ENCODE measurements at regions not wholly inside any gene's neighbourhood (a gene's known extent, or its start where the extent isn't known, plus 50 kb on each side); places are given as distances from the start of the nearest gene placed in this dataset.

GRCh38 chr4:13184199-13184598 is 299.9 kb downstream of the RAB28 start:
- no peak for DNase-seq (ENCODE audit: low read depth in 1 of 2, low spot score in 1 of 2)

GRCh38 chr4:13182133-13182532 is 302.0 kb downstream of the RAB28 start:
- no peak for DNase-seq (ENCODE audit: low read depth in 1 of 2, low spot score in 1 of 2)

- DNase-seq (ENCODE audit: low read depth in 1 of 2, low spot score in 1 of 2) = no peak
Observed at GRCh38 chr4:13181681-13182080, 302.5 kb downstream of the RAB28 start.

- DNase-seq (ENCODE audit: low read depth in 1 of 2, low spot score in 1 of 2) = no peak
Observed at GRCh38 chr4:13180701-13181100, 303.4 kb downstream of the RAB28 start.

GRCh38 chr4:13178621-13179020 is 305.5 kb downstream of the RAB28 start:
- no peak for DNase-seq (ENCODE audit: low read depth in 1 of 2, low spot score in 1 of 2)

- no peak for DNase-seq (ENCODE audit: low read depth in 1 of 2, low spot score in 1 of 2)
Observed at GRCh38 chr4:13176741-13177142, 307.4 kb downstream of the RAB28 start.

GRCh38 chr4:13174926-13175325 is 309.2 kb downstream of the RAB28 start:
- DNase-seq (ENCODE audit: low read depth in 1 of 2, low spot score in 1 of 2) = no peak

GRCh38 chr4:13174001-13174400 is 310.1 kb downstream of the RAB28 start:
- DNase-seq (ENCODE audit: low read depth in 1 of 2, low spot score in 1 of 2) = no peak

- DNase-seq (ENCODE audit: low read depth in 1 of 2, low spot score in 1 of 2) = no peak
Observed at GRCh38 chr4:13171292-13172057, 312.7 kb downstream of the RAB28 start.

GRCh38 chr4:13169731-13170525 is 314.2 kb downstream of the RAB28 start:
- no peak for DNase-seq (ENCODE audit: low read depth in 1 of 2, low spot score in 1 of 2)

- DNase-seq (ENCODE audit: low read depth in 1 of 2, low spot score in 1 of 2) = no peak
Observed at GRCh38 chr4:13168326-13168725, 315.8 kb downstream of the RAB28 start.

GRCh38 chr4:13166214-13166613 is 317.9 kb downstream of the RAB28 start:
- DNase-seq (ENCODE audit: low read depth in 1 of 2, low spot score in 1 of 2) = no peak

GRCh38 chr4:13164783-13165331 is 319.3 kb downstream of the RAB28 start:
- DNase-seq (ENCODE audit: low read depth in 1 of 2, low spot score in 1 of 2) = no peak

- DNase-seq (ENCODE audit: low read depth in 1 of 2, low spot score in 1 of 2) = no peak
Observed at GRCh38 chr4:13162886-13163285, 321.3 kb downstream of the RAB28 start.

GRCh38 chr4:13160920-13161319 is 323.2 kb downstream of the RAB28 start:
- no peak for DNase-seq (ENCODE audit: low read depth in 1 of 2, low spot score in 1 of 2)

- no peak for DNase-seq (ENCODE audit: low read depth in 1 of 2, low spot score in 1 of 2)
Observed at GRCh38 chr4:13159041-13159620, 325.0 kb downstream of the RAB28 start.

- DNase-seq (ENCODE audit: low read depth in 1 of 2, low spot score in 1 of 2) = no peak
Observed at GRCh38 chr4:13151194-13151593, 332.9 kb downstream of the RAB28 start.

- no peak for DNase-seq (ENCODE audit: low read depth in 1 of 2, low spot score in 1 of 2)
Observed at GRCh38 chr4:13143222-13144070, 340.7 kb downstream of the RAB28 start.

- DNase-seq (ENCODE audit: low read depth in 1 of 2, low spot score in 1 of 2) = no peak
Observed at GRCh38 chr4:13142726-13143125, 341.4 kb downstream of the RAB28 start.

GRCh38 chr4:13142191-13142590 is 341.9 kb downstream of the RAB28 start:
- no peak for DNase-seq (ENCODE audit: low read depth in 1 of 2, low spot score in 1 of 2)

GRCh38 chr4:13137390-13137789 is 346.8 kb downstream of the RAB28 start:
- no peak for DNase-seq (ENCODE audit: low read depth in 1 of 2, low spot score in 1 of 2)

All from activated CD4-positive, alpha-beta T cell treated with anti-CD3 and anti-CD28 coated beads, Interleukin-2, amount 50 U/mL, for 24 hours (primary cell).